ENCODE measurements at regions not wholly inside any gene's neighbourhood (a gene's known extent, or its start where the extent isn't known, plus 50 kb on each side); places are given as distances from the start of the nearest gene placed in this dataset.

- TF ChIP-seq CTCF (IDR thresholded peaks at IDR 0.05) = no peak
- no peak for DNase-seq (ENCODE audit: low spot score)
- Histone ChIP-seq H3K4me3 (no peak overlapping the region), H3K27ac (no peak overlapping the region)
Observed at GRCh38 chr7:50962962-50963374, 180.3 kb upstream of the GRB10 start.

- no peak overlapping the region for H3K27ac ChIP-seq
- H3K4me3 ChIP-seq = no peak overlapping the region
- no peak for DNase-seq (ENCODE audit: low spot score)
- TF ChIP-seq CTCF (IDR thresholded peaks at IDR 0.05) = no peak
Observed at GRCh38 chr7:50962281-50962883, 179.7 kb upstream of the GRB10 start.

- Histone ChIP-seq H3K4me3 (no peak overlapping the region), H3K27ac (no peak overlapping the region)
- TF ChIP-seq CTCF (IDR thresholded peaks at IDR 0.05) = no peak
- no peak for DNase-seq (ENCODE audit: low spot score)
Observed at GRCh38 chr7:50960621-50961310, 178.1 kb upstream of the GRB10 start.

- Histone ChIP-seq H3K27ac (no peak overlapping the region), H3K4me3 (no peak overlapping the region)
- TF ChIP-seq CTCF (IDR thresholded peaks at IDR 0.05) = no peak
- DNase-seq (ENCODE audit: low spot score) = no peak
Observed at GRCh38 chr7:50959991-50960390, 177.3 kb upstream of the GRB10 start.

GRCh38 chr7:50959560-50959959, 176.9 kb upstream of the GRB10 start:
- Histone ChIP-seq H3K4me3 (no peak overlapping the region), H3K27ac (no peak overlapping the region)
- TF ChIP-seq CTCF (IDR thresholded peaks at IDR 0.05) = no peak
- DNase-seq (ENCODE audit: low spot score) = no peak

- no peak overlapping the region for H3K4me3 ChIP-seq
- TF ChIP-seq CTCF (IDR thresholded peaks at IDR 0.05) = no peak
- no peak for DNase-seq (ENCODE audit: low spot score)
- no peak overlapping the region for H3K27ac ChIP-seq
Observed at GRCh38 chr7:50957855-50958254, 175.2 kb upstream of the GRB10 start.

- no peak for DNase-seq (ENCODE audit: low spot score)
- TF ChIP-seq CTCF (IDR thresholded peaks at IDR 0.05) = no peak
Observed at GRCh38 chr7:50957431-50957830, 174.7 kb upstream of the GRB10 start.

More at GRCh38 chr7:50957431-50957830, 174.7 kb upstream of the GRB10 start:
- Histone ChIP-seq H3K4me3 (no peak overlapping the region), H3K27ac (no peak overlapping the region)

Data from coronary artery (tissue), 2 donors.